ENCODE measurements at regions not wholly inside any gene's neighbourhood (a gene's known extent, or its start where the extent isn't known, plus 50 kb on each side); places are given as distances from the start of the nearest gene placed in this dataset.

- Mint-ChIP-seq H3K27ac (no peak overlapping the region), H3K27me3 (ENCODE audit: insufficient read depth) (peaks cover 10% of the 10 kb centered on the region), H3K4me3 (no peak overlapping the region), H3K4me1 (ENCODE audit: low read depth) (no peaks in the 10 kb centered on the region), H3K36me3 (ENCODE audit: low read depth) (no peaks in the 10 kb centered on the region), H3K9me3 (no peaks in the 10 kb centered on the region)
- no peak for TF ChIP-seq CTCF (IDR thresholded peaks at IDR 0.05)
- no peak for DNase-seq
These were observed 70.2 kb upstream of the TRPM1 start for GRCh38 chr15:31171731-31172130.

DNA sequence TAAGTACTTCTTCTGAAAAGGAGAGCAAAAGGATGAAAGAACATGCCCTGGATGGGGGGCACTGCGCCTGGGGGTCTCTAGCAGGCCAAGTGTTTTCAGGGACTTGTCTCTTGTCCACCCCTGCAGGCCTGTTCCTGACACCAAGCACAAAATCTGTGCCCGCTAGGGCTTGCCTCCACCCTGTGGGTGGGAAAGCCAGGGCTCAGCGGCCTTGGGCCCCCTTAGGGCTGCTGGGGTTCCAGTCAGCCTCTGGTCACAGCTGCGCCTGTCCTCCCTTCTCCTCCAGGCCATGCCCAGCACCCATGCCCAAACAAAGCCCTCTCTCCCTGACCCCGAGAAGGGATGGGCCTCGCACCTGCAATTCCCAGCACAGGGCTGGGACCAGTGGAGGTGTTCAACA lies 71.1 kb upstream of the TRPM1 start:
- no peaks in the 10 kb centered on the region for H3K36me3 Mint-ChIP-seq (ENCODE audit: low read depth)
- no peaks in the 10 kb centered on the region for H3K4me1 Mint-ChIP-seq (ENCODE audit: low read depth)
- no peak overlapping the region for H3K27ac Mint-ChIP-seq
- TF ChIP-seq CTCF (IDR thresholded peaks at IDR 0.05) = no peak
- no peak for DNase-seq
- no peak overlapping the region for H3K4me3 Mint-ChIP-seq
- peaks cover 10% of the 10 kb centered on the region for H3K27me3 Mint-ChIP-seq (ENCODE audit: insufficient read depth)
- H3K9me3 Mint-ChIP-seq = no peaks in the 10 kb centered on the region

GRCh38 chr15:31173790-31174450 lies 72.4 kb upstream of the TRPM1 start:
- Mint-ChIP-seq H3K9me3 (no peaks in the 10 kb centered on the region), H3K4me3 (no peak overlapping the region), H3K27ac (no peak overlapping the region), H3K27me3 (ENCODE audit: insufficient read depth) (peaks cover 2% of the 10 kb centered on the region), H3K36me3 (ENCODE audit: low read depth) (no peaks in the 10 kb centered on the region), H3K4me1 (ENCODE audit: low read depth) (no peaks in the 10 kb centered on the region)
- TF ChIP-seq CTCF (IDR thresholded peaks at IDR 0.05) = no peak
- DNase-seq = no peak

GRCh38 chr15:31175484-31175883 lies 74.0 kb upstream of the TRPM1 start:
- no peak for DNase-seq
- Mint-ChIP-seq H3K36me3 (ENCODE audit: low read depth) (no peaks in the 10 kb centered on the region), H3K4me3 (no peak overlapping the region), H3K9me3 (peaks cover 2% of the 10 kb centered on the region), H3K27me3 (ENCODE audit: insufficient read depth) (peaks cover 4% of the 10 kb centered on the region), H3K4me1 (ENCODE audit: low read depth) (no peaks in the 10 kb centered on the region), H3K27ac (no peak overlapping the region)
- no peak for TF ChIP-seq CTCF (IDR thresholded peaks at IDR 0.05)

- H3K4me1 Mint-ChIP-seq (ENCODE audit: low read depth) = no peaks in the 10 kb centered on the region
- H3K27me3 Mint-ChIP-seq (ENCODE audit: insufficient read depth) = peaks cover 9% of the 10 kb centered on the region
- no peak for TF ChIP-seq CTCF (IDR thresholded peaks at IDR 0.05)
- H3K4me3 Mint-ChIP-seq = no peak overlapping the region
- H3K27ac Mint-ChIP-seq = no peak overlapping the region
- no peak for DNase-seq
- H3K36me3 Mint-ChIP-seq (ENCODE audit: low read depth) = no peaks in the 10 kb centered on the region
- H3K9me3 Mint-ChIP-seq = peaks cover 5% of the 10 kb centered on the region
These were observed 76.4 kb upstream of the TRPM1 start for GRCh38 chr15:31177951-31178350.

DNA sequence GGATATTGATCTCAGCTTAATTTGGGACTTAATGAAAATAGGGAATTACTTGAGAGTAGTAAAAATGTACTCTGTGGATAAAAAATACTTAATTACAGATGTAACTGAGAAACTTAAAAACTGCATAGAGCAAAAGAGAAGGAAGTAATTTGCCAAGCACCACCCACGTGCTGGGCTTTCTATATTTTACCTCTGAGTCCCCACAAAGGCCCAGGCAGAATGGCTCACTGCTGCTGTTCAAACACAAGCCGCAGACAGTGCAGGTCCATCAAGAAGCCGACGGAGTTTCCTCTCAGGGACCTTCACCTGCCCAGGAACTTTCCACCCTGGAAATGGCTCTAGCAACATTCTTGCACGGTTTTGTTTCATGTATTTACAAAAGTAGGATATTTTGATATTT lies 77.2 kb upstream of the TRPM1 start:
- no peak overlapping the region for H3K4me3 Mint-ChIP-seq
- no peaks in the 10 kb centered on the region for H3K36me3 Mint-ChIP-seq (ENCODE audit: low read depth)

More for the DNA sequence above, 77.2 kb upstream of the TRPM1 start:
- Mint-ChIP-seq H3K27ac (no peak overlapping the region), H3K27me3 (ENCODE audit: insufficient read depth) (peaks cover 9% of the 10 kb centered on the region), H3K9me3 (peaks cover 5% of the 10 kb centered on the region), H3K4me1 (ENCODE audit: low read depth) (no peaks in the 10 kb centered on the region)
- no peak for DNase-seq
- no peak for TF ChIP-seq CTCF (IDR thresholded peaks at IDR 0.05)
